Middle frontal gyrus (tissue), 1 donor: ENCODE measurements at regions not wholly inside any gene's neighbourhood (a gene's known extent, or its start where the extent isn't known, plus 50 kb on each side); places are given as distances from the start of the nearest gene placed in this dataset.

Experiments
- DNase-seq: peaks from one replicate; pipeline ENCODE4 v3.0.0-alpha.2; 2015; ENCODE audit warnings: low spot score; ENCODE audit errors: extremely low spot score

- no peak for DNase-seq
These were observed 310.8 kb downstream of the BMP7 start for GRCh38 chr20:56955680-56956079.

GRCh38 chr20:56956534-56956933, 309.9 kb downstream of the BMP7 start:
- DNase-seq: no peak

- DNase-seq: no peak
These were observed 308.5 kb downstream of the BMP7 start for GRCh38 chr20:56957737-56958553.

- no peak for DNase-seq
These were observed 301.5 kb downstream of the BMP7 start for GRCh38 chr20:56964901-56965300.

GRCh38 chr20:56967916-56968315, 298.5 kb downstream of the BMP7 start:
- DNase-seq: no peak

- no peak for DNase-seq
These were observed 297.9 kb downstream of the BMP7 start for GRCh38 chr20:56968376-56969048.

- DNase-seq: no peak
These were observed 291.8 kb downstream of the BMP7 start for GRCh38 chr20:56974499-56975250.

- no peak for DNase-seq
These were observed 290.6 kb downstream of the BMP7 start for GRCh38 chr20:56975838-56976237.

- DNase-seq: no peak
These were observed 290.1 kb downstream of the BMP7 start for GRCh38 chr20:56976336-56976735.

GRCh38 chr20:56978475-56978874, 288.0 kb downstream of the BMP7 start:
- no peak for DNase-seq

- no peak for DNase-seq
These were observed 287.3 kb downstream of the BMP7 start for GRCh38 chr20:56979125-56979524.

- DNase-seq: no peak
These were observed 285.1 kb downstream of the BMP7 start for GRCh38 chr20:56981301-56981700.

GRCh38 chr20:56983813-56984212, 282.6 kb downstream of the BMP7 start:
- DNase-seq: no peak

GRCh38 chr20:56985066-56985685, 281.3 kb downstream of the BMP7 start:
- DNase-seq: no peak

GRCh38 chr20:56986476-56986875, 280.0 kb downstream of the BMP7 start:
- DNase-seq: no peak

GRCh38 chr20:56986931-56987720, 279.3 kb downstream of the BMP7 start:
- DNase-seq: no peak

GRCh38 chr20:56987986-56988385, 278.5 kb downstream of the BMP7 start:
- no peak for DNase-seq

GRCh38 chr20:56988446-56988845, 278.0 kb downstream of the BMP7 start:
- DNase-seq: no peak

- no peak for DNase-seq
These were observed 276.9 kb downstream of the BMP7 start for GRCh38 chr20:56989516-56989915.

- no peak for DNase-seq
These were observed 273.4 kb downstream of the BMP7 start for GRCh38 chr20:56993020-56993559.

- no peak for DNase-seq
These were observed 272.4 kb downstream of the BMP7 start for GRCh38 chr20:56994006-56994405.
